Breast epithelium (tissue), 3 donors: ENCODE measurements at regions not wholly inside any gene's neighbourhood (a gene's known extent, or its start where the extent isn't known, plus 50 kb on each side); places are given as distances from the start of the nearest gene placed in this dataset.

Source experiments
- POLR2A ChIP-seq: fragments of 450-650 bp; IDR thresholded peaks from one replicate; pipeline ENCODE4 v1.6.1; 2016; ENCODE audit warnings: antibody characterized with exemption, mild to moderate bottlenecking, moderate library complexity
- POLR2AphosphoS5 ChIP-seq, 3 donors: sonication (generic); formaldehyde crosslinking; IDR thresholded peaks; one replicate each; pipeline ENCODE4 v1.6.1; 2017; ENCODE audit warnings: antibody characterized with exemption in 3 of 3
- TF ChIP-seq, protein P1 (sequence below), 3 donors: fragments of 450-650 bp; IDR thresholded peaks; one replicate each; pipeline ENCODE4 v1.5.1; 2016 to 2017; ENCODE audit warnings: antibody characterized with exemption in 3 of 3, mild to moderate bottlenecking in 3 of 3, moderate library complexity in 3 of 3

DNA sequence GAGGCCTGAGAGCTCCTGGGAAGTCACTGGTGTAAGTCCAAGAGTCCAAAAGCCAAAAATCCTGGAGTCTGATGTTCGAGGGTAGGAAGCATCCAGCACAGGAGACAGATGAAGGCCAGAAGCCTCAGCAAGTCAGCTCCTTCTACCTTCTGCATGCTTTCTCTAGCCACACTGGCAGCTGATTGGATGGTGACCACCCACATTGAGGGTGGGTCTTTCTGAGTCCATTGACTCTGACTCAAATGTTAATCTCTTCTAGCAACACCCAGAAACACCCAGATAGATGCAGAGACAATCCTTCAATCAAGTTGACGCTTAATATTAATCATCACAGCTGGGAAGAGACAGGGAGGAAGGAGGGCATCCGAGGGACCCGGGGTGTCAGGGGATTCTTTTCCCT is 305.8 kb downstream of the AACS start:
- TF ChIP-seq, protein P1, sequence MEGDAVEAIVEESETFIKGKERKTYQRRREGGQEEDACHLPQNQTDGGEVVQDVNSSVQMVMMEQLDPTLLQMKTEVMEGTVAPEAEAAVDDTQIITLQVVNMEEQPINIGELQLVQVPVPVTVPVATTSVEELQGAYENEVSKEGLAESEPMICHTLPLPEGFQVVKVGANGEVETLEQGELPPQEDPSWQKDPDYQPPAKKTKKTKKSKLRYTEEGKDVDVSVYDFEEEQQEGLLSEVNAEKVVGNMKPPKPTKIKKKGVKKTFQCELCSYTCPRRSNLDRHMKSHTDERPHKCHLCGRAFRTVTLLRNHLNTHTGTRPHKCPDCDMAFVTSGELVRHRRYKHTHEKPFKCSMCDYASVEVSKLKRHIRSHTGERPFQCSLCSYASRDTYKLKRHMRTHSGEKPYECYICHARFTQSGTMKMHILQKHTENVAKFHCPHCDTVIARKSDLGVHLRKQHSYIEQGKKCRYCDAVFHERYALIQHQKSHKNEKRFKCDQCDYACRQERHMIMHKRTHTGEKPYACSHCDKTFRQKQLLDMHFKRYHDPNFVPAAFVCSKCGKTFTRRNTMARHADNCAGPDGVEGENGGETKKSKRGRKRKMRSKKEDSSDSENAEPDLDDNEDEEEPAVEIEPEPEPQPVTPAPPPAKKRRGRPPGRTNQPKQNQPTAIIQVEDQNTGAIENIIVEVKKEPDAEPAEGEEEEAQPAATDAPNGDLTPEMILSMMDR (IDR thresholded peaks at IDR 0.05) = no peak
- no peak for TF ChIP-seq POLR2AphosphoS5 (IDR thresholded peaks at IDR 0.05)
- TF ChIP-seq POLR2A = no peak
